ENCODE measurements at regions not wholly inside any gene's neighbourhood (a gene's known extent, or its start where the extent isn't known, plus 50 kb on each side); places are given as distances from the start of the nearest gene placed in this dataset.

GRCh38 chr21:16310176-16310575, 580.4 kb downstream of the USP25 start:
- no peak for DNase-seq (ENCODE audit: low read depth)
- Histone ChIP-seq H3K4me3 (ENCODE audit: low read length) (no peak overlapping the region), H3K9ac (ENCODE audit: low read length) (no peak overlapping the region), H3K9me3 (ENCODE audit: control insufficient read depth, low read length) (no peaks in the 10 kb centered on the region), H3K4me1 (ENCODE audit: control insufficient read depth, insufficient read depth, low read length) (peaks cover 9% of the 10 kb centered on the region), H3K27me3 (replicated peaks; ENCODE audit: control insufficient read depth, insufficient read depth, low read length) (no peaks in the 10 kb centered on the region), H3K36me3 (ENCODE audit: control insufficient read depth, insufficient read depth, low read length, severe bottlenecking) (no peaks in the 10 kb centered on the region)

GRCh38 chr21:16311229-16311628, 581.4 kb downstream of the USP25 start:
- H3K4me3 ChIP-seq (ENCODE audit: low read length): no peak overlapping the region
- no peaks in the 10 kb centered on the region for H3K36me3 ChIP-seq (ENCODE audit: control insufficient read depth, insufficient read depth, low read length, severe bottlenecking)
- no peak for DNase-seq (ENCODE audit: low read depth)

GRCh38 chr21:16312321-16312720, 582.5 kb downstream of the USP25 start:
- Histone ChIP-seq H3K36me3 (ENCODE audit: control insufficient read depth, insufficient read depth, low read length, severe bottlenecking) (no peaks in the 10 kb centered on the region), H3K4me3 (ENCODE audit: low read length) (no peak overlapping the region), H3K4me1 (ENCODE audit: control insufficient read depth, insufficient read depth, low read length) (peaks cover 3% of the 10 kb centered on the region), H3K9me3 (ENCODE audit: control insufficient read depth, low read length) (no peaks in the 10 kb centered on the region), H3K9ac (ENCODE audit: low read length) (no peak overlapping the region), H3K27me3 (replicated peaks; ENCODE audit: control insufficient read depth, insufficient read depth, low read length) (no peaks in the 10 kb centered on the region)
- DNase-seq (ENCODE audit: low read depth): no peak

More at GRCh38 chr21:16311229-16311628, 581.4 kb downstream of the USP25 start:
- H3K9ac ChIP-seq (ENCODE audit: low read length): no peak overlapping the region
- H3K4me1 ChIP-seq (ENCODE audit: control insufficient read depth, insufficient read depth, low read length): peaks cover 7% of the 10 kb centered on the region
- H3K9me3 ChIP-seq (ENCODE audit: control insufficient read depth, low read length): no peaks in the 10 kb centered on the region
- no peaks in the 10 kb centered on the region for H3K27me3 ChIP-seq (replicated peaks; ENCODE audit: control insufficient read depth, insufficient read depth, low read length)

- DNase-seq (ENCODE audit: low read depth): no peak
- H3K27me3 ChIP-seq (replicated peaks; ENCODE audit: control insufficient read depth, insufficient read depth, low read length): no peaks in the 10 kb centered on the region
- H3K4me1 ChIP-seq (ENCODE audit: control insufficient read depth, insufficient read depth, low read length): no peaks in the 10 kb centered on the region
- H3K9ac ChIP-seq (ENCODE audit: low read length): no peak overlapping the region
- H3K36me3 ChIP-seq (ENCODE audit: control insufficient read depth, insufficient read depth, low read length, severe bottlenecking): no peaks in the 10 kb centered on the region
- no peaks in the 10 kb centered on the region for H3K9me3 ChIP-seq (ENCODE audit: control insufficient read depth, low read length)
- no peak overlapping the region for H3K4me3 ChIP-seq (ENCODE audit: low read length)
Observed at GRCh38 chr21:16315223-16315622, 585.4 kb downstream of the USP25 start.

- Histone ChIP-seq H3K4me1 (ENCODE audit: control insufficient read depth, insufficient read depth, low read length) (peaks cover 11% of the 10 kb centered on the region), H3K9ac (ENCODE audit: low read length) (no peak overlapping the region), H3K4me3 (ENCODE audit: low read length) (no peak overlapping the region), H3K9me3 (ENCODE audit: control insufficient read depth, low read length) (no peaks in the 10 kb centered on the region), H3K27me3 (replicated peaks; ENCODE audit: control insufficient read depth, insufficient read depth, low read length) (no peaks in the 10 kb centered on the region), H3K36me3 (ENCODE audit: control insufficient read depth, insufficient read depth, low read length, severe bottlenecking) (no peaks in the 10 kb centered on the region)
- DNase-seq (ENCODE audit: low read depth): no peak
Observed at GRCh38 chr21:16318651-16319300, 589.0 kb downstream of the USP25 start.

- no peak for DNase-seq (ENCODE audit: low read depth)
- no peaks in the 10 kb centered on the region for H3K9me3 ChIP-seq (ENCODE audit: control insufficient read depth, low read length)
- no peaks in the 10 kb centered on the region for H3K36me3 ChIP-seq (ENCODE audit: control insufficient read depth, insufficient read depth, low read length, severe bottlenecking)
Observed at GRCh38 chr21:16320110-16320509, 590.3 kb downstream of the USP25 start.

GRCh38 chr21:16322454-16322853, 592.7 kb downstream of the USP25 start:
- Histone ChIP-seq H3K36me3 (ENCODE audit: control insufficient read depth, insufficient read depth, low read length, severe bottlenecking) (no peaks in the 10 kb centered on the region), H3K9me3 (ENCODE audit: control insufficient read depth, low read length) (no peaks in the 10 kb centered on the region), H3K4me3 (ENCODE audit: low read length) (peak overlapping the region; percentile 52), H3K9ac (ENCODE audit: low read length) (no peak overlapping the region), H3K4me1 (ENCODE audit: control insufficient read depth, insufficient read depth, low read length) (peaks cover 13% of the 10 kb centered on the region), H3K27me3 (replicated peaks; ENCODE audit: control insufficient read depth, insufficient read depth, low read length) (no peaks in the 10 kb centered on the region)
- no peak for DNase-seq (ENCODE audit: low read depth)

More at GRCh38 chr21:16320110-16320509, 590.3 kb downstream of the USP25 start:
- peaks cover 13% of the 10 kb centered on the region for H3K4me1 ChIP-seq (ENCODE audit: control insufficient read depth, insufficient read depth, low read length)
- H3K9ac ChIP-seq (ENCODE audit: low read length): no peak overlapping the region
- no peaks in the 10 kb centered on the region for H3K27me3 ChIP-seq (replicated peaks; ENCODE audit: control insufficient read depth, insufficient read depth, low read length)
- no peak overlapping the region for H3K4me3 ChIP-seq (ENCODE audit: low read length)

GRCh38 chr21:16323596-16323995, 593.8 kb downstream of the USP25 start:
- no peak overlapping the region for H3K9ac ChIP-seq (ENCODE audit: low read length)
- H3K4me1 ChIP-seq (ENCODE audit: control insufficient read depth, insufficient read depth, low read length): peaks cover 13% of the 10 kb centered on the region
- H3K27me3 ChIP-seq (replicated peaks; ENCODE audit: control insufficient read depth, insufficient read depth, low read length): no peaks in the 10 kb centered on the region
- H3K4me3 ChIP-seq (ENCODE audit: low read length): no peak overlapping the region
- H3K9me3 ChIP-seq (ENCODE audit: control insufficient read depth, low read length): no peaks in the 10 kb centered on the region
- H3K36me3 ChIP-seq (ENCODE audit: control insufficient read depth, insufficient read depth, low read length, severe bottlenecking): no peaks in the 10 kb centered on the region
- DNase-seq (ENCODE audit: low read depth): peak; percentile 18

GRCh38 chr21:16324630-16325029, 594.8 kb downstream of the USP25 start:
- peak; percentile 2 for DNase-seq (ENCODE audit: low read depth)
- Histone ChIP-seq H3K27me3 (replicated peaks; ENCODE audit: control insufficient read depth, insufficient read depth, low read length) (no peaks in the 10 kb centered on the region), H3K9ac (ENCODE audit: low read length) (no peak overlapping the region), H3K4me1 (ENCODE audit: control insufficient read depth, insufficient read depth, low read length) (peaks cover 13% of the 10 kb centered on the region), H3K4me3 (ENCODE audit: low read length) (no peak overlapping the region), H3K9me3 (ENCODE audit: control insufficient read depth, low read length) (no peaks in the 10 kb centered on the region), H3K36me3 (ENCODE audit: control insufficient read depth, insufficient read depth, low read length, severe bottlenecking) (no peaks in the 10 kb centered on the region)

GRCh38 chr21:16330082-16330907, 600.5 kb downstream of the USP25 start:
- DNase-seq (ENCODE audit: low read depth): peak; percentile 92
- Histone ChIP-seq H3K9me3 (ENCODE audit: control insufficient read depth, low read length) (no peaks in the 10 kb centered on the region), H3K36me3 (ENCODE audit: control insufficient read depth, insufficient read depth, low read length, severe bottlenecking) (no peaks in the 10 kb centered on the region), H3K4me1 (ENCODE audit: control insufficient read depth, insufficient read depth, low read length) (peaks cover 9% of the 10 kb centered on the region), H3K27me3 (replicated peaks; ENCODE audit: control insufficient read depth, insufficient read depth, low read length) (no peaks in the 10 kb centered on the region), H3K9ac (ENCODE audit: low read length) (peak overlapping the region; percentile 62), H3K4me3 (ENCODE audit: low read length) (peak overlapping the region; percentile 65)

- no peaks in the 10 kb centered on the region for H3K27me3 ChIP-seq (replicated peaks; ENCODE audit: control insufficient read depth, insufficient read depth, low read length)
Observed at GRCh38 chr21:16330908-16331268, 601.1 kb downstream of the USP25 start.

More at GRCh38 chr21:16330908-16331268, 601.1 kb downstream of the USP25 start:
- Histone ChIP-seq H3K36me3 (ENCODE audit: control insufficient read depth, insufficient read depth, low read length, severe bottlenecking) (no peaks in the 10 kb centered on the region), H3K9me3 (ENCODE audit: control insufficient read depth, low read length) (no peaks in the 10 kb centered on the region), H3K4me1 (ENCODE audit: control insufficient read depth, insufficient read depth, low read length) (peaks cover 9% of the 10 kb centered on the region), H3K4me3 (ENCODE audit: low read length) (peak overlapping the region; percentile 65), H3K9ac (ENCODE audit: low read length) (peak overlapping the region; percentile 62)
- DNase-seq (ENCODE audit: low read depth): no peak
